HepG2 (cell line): ENCODE measurements at regions not wholly inside any gene's neighbourhood (a gene's known extent, or its start where the extent isn't known, plus 50 kb on each side); places are given as distances from the start of the nearest gene placed in this dataset.

Experiments
- ATAC-seq: fragments of 200-7000 bp; cut with Tn5 transposase; 3 replicates; pipeline ENCODE4 v1.9.1; 2020; ENCODE audit warnings: mild to moderate bottlenecking, moderate library complexity
- BruUV-seq: library from RNA; stranded (reverse); fragments of 400-500 nt; replicated peaks from 2 replicates; lab custom pipeline; 2021; lab: Mats Ljungman, UMichigan
- CTCF ChIA-PET: fragments of 300-600 bp; formaldehyde crosslinking; extraction: SDS; loops from one replicate; lab custom pipeline; 2021; ENCODE audit warnings: low total read pairs, inconsistent platforms, low intra/inter-chr PET ratio; lab: Yijun Ruan, JAX
- POLR2A ChIA-PET: fragments of 350-600 bp; sonication (Branson Sonifier 250); formaldehyde crosslinking; loops from one replicate; lab custom pipeline; 2020; ENCODE audit warnings: antibody characterized with exemption, inconsistent platforms; lab: Yijun Ruan, JAX
- DNase-seq: peaks from one replicate; pipeline ENCODE4 v3.0.0-alpha.2; 2015; ENCODE audit warnings: low spot score
- FAIRE-seq: peaks from 3 replicates; lab custom pipeline; 2011; peaks lifted over from hg19 to GRCh38; lab: Jason Lieb, UNC
- H2AFZ ChIP-seq: one replicate; pipeline ENCODE4 v1.6.1; 2011; ENCODE audit warnings: low read length, inconsistent platforms
- H3K27ac ChIP-seq: fragments of 300-600 bp; 3 replicates; pipeline ENCODE4 v1.8.0; 2011; ENCODE audit warnings: mixed run types, mild to moderate bottlenecking, mixed read lengths, low read length, inconsistent platforms; ENCODE audit not compliant: insufficient read depth; ENCODE audit errors: extremely low read length
- H3K27me3 ChIP-seq, 2 experiments: fragments of 200-600 bp in 1 of 2; 2 replicates in 1 of 2; 3 replicates in 1 of 2; pipeline versions ENCODE4 v1.6.0 to v1.8.0; 2011; ENCODE audit warnings: low read length in 2 of 2, mild to moderate bottlenecking in 2 of 2, moderate library complexity in 2 of 2, inconsistent platforms in 1 of 2; ENCODE audit not compliant: insufficient read depth in 2 of 2, control insufficient read depth in 1 of 2
- H3K36me3 ChIP-seq, 2 experiments: fragments of 200-600 bp in 1 of 2; replicated peaks in 1 of 2; 2 replicates in 1 of 2; 3 replicates in 1 of 2; pipeline versions ENCODE4 v1.5.1 to v1.8.0; 2011; ENCODE audit warnings: low read length in 2 of 2, inconsistent platforms in 1 of 2; ENCODE audit not compliant: insufficient read depth in 2 of 2, control insufficient read depth in 1 of 2
- H3K4me1 ChIP-seq: 2 replicates; pipeline ENCODE4 v1.5.1; 2012; ENCODE audit warnings: low read length, inconsistent platforms; ENCODE audit not compliant: insufficient read depth
- H3K4me2 ChIP-seq: 2 replicates; pipeline ENCODE4 v1.6.0; 2011; ENCODE audit warnings: low read depth, low read length, inconsistent platforms
- H3K4me3 ChIP-seq, 3 experiments: fragments of 200-600 bp in 1 of 3; sonication (generic), shearing (Covaris generic) in 1 of 3; replicated peaks in 1 of 3; 2 replicates each; pipeline ENCODE4 v1.5.1; 2011 to 2016; ENCODE audit warnings: low read length in 3 of 3, inconsistent platforms in 2 of 3, low read depth in 2 of 3, mild to moderate bottlenecking in 2 of 3, control low read depth in 1 of 3, mixed read lengths in 1 of 3; ENCODE audit not compliant: insufficient read depth in 1 of 3
- H3K79me2 ChIP-seq: one replicate; pipeline ENCODE4 v1.6.1; 2011; ENCODE audit warnings: low read length, inconsistent platforms; ENCODE audit not compliant: insufficient read depth
- H3K9ac ChIP-seq: 2 replicates; pipeline ENCODE4 v1.6.0; 2011; ENCODE audit warnings: mild to moderate bottlenecking, low read depth, low read length, inconsistent platforms; ENCODE audit not compliant: insufficient read depth
- H3K9me3 ChIP-seq: 2 replicates; pipeline ENCODE4 v1.5.1; 2012; ENCODE audit warnings: mild to moderate bottlenecking, low read length
- H4K20me1 ChIP-seq: 2 replicates; pipeline ENCODE4 v1.6.0; 2011; ENCODE audit warnings: inconsistent platforms, mild to moderate bottlenecking, low read length, moderate library complexity; ENCODE audit not compliant: insufficient read depth
- CAMTA2 ChIP-seq: sonication (generic); formaldehyde crosslinking; IDR thresholded peaks from 2 replicates; pipeline ENCODE4 v1.4.0; 2020; ENCODE audit warnings: mild to moderate bottlenecking, missing genetic modification reagents, borderline replicate concordance
- CTCF ChIP-seq: sonication (generic); formaldehyde crosslinking; IDR thresholded peaks from 2 replicates; pipeline ENCODE4 v1.5.0; 2020; ENCODE audit warnings: mild to moderate bottlenecking, missing genetic modification reagents, moderate library complexity
- ESRRA ChIP-seq: sonication (generic); formaldehyde crosslinking; IDR thresholded peaks from 2 replicates; pipeline ENCODE4 v1.5.1; 2020; ENCODE audit warnings: mild to moderate bottlenecking, low read depth, missing genetic modification reagents
- FOSL2 ChIP-seq: sonication (generic); formaldehyde crosslinking; IDR thresholded peaks from 2 replicates; pipeline ENCODE4 v1.4.0; 2020; ENCODE audit warnings: missing genetic modification reagents
- HDAC2 ChIP-seq: sonication (generic); formaldehyde crosslinking; IDR thresholded peaks from 2 replicates; pipeline ENCODE4 v1.4.0; 2020; ENCODE audit warnings: missing genetic modification reagents
- NBN ChIP-seq: fragments of 450-650 bp; conservative IDR thresholded peaks from 2 replicates; pipeline ENCODE4 v1.6.1; 2017
- NONO ChIP-seq, 2 experiments: fragments of 450-650 bp in 1 of 2; sonication (generic) in 1 of 2; formaldehyde crosslinking in 1 of 2; IDR thresholded peaks in 1 of 2; conservative IDR thresholded peaks in 1 of 2; 2 replicates each; pipeline versions ENCODE4 v1.6.1 to v1.8.0; 2017 to 2022; ENCODE audit warnings: mild to moderate bottlenecking in 1 of 2, missing genetic modification reagents in 1 of 2, moderate library complexity in 1 of 2
- PITX1 ChIP-seq: sonication (generic); formaldehyde crosslinking; IDR thresholded peaks from 2 replicates; pipeline ENCODE4 v1.5.1; 2020; ENCODE audit warnings: mild to moderate bottlenecking, missing genetic modification reagents
- SKI ChIP-seq: fragments of 450-650 bp; IDR thresholded peaks from one replicate; pipeline ENCODE4 v1.6.1; 2018; ENCODE audit warnings: mild to moderate bottlenecking; ENCODE audit not compliant: partially characterized antibody
- STAG1 ChIP-seq: sonication (generic); formaldehyde crosslinking; IDR thresholded peaks from 2 replicates; pipeline ENCODE4 v1.4.0; 2020; ENCODE audit warnings: missing genetic modification reagents
- ZNF33A ChIP-seq: sonication (generic); formaldehyde crosslinking; IDR thresholded peaks from 2 replicates; pipeline ENCODE4 v1.5.1; 2020; ENCODE audit warnings: missing genetic modification reagents, mild to moderate bottlenecking, moderate library complexity, borderline replicate concordance
- WGBS: methylation state at CpG from one replicate; pipeline ENCODE4 v1.1.6; 2017; ENCODE audit warnings: low lambda C conversion rate; 5-methylcytosine and 5-hydroxymethylcytosine counted together
- in situ Hi-C: cut with HindIII; loops from 2 replicates; pipeline ENCODE4 v1.10.0; 2017; ENCODE audit warnings: low pct_unique_long_range_greater_than_20kb; ENCODE audit not compliant: extremely low pct_ligation_motif_present
- intact Hi-C: fragments of 100-400 bp; cut with micrococcal nuclease; formaldehyde crosslinking; loops from one replicate; pipeline ENCODE4 v1.10.0; 2022; ENCODE audit not compliant: unreplicated experiment

- CTCF ChIA-PET, result no interaction called here
- no peak overlapping the region for H3K27ac ChIP-seq
These were observed 127.0 kb upstream of the PALM2AKAP2 start for GRCh38 chr9:109652971-109653370.

More at GRCh38 chr9:109652971-109653370, 127.0 kb upstream of the PALM2AKAP2 start:
- no peaks in the 10 kb centered on the region for H3K79me2 ChIP-seq
- no peak overlapping the region for H3K4me3 ChIP-seq
- WGBS, result 2% methylated on average over 4 of the region's 4 CpGs
- H3K4me1 ChIP-seq, result no peaks in the 10 kb centered on the region
- H3K9ac ChIP-seq, result no peak overlapping the region
- FAIRE-seq (no peak), ATAC-seq (peak; percentile 54; the same call in 1 of the 3 replicates), DNase-seq (peak; percentile 5)
- no peak overlapping the region for H3K4me2 ChIP-seq
- H3K27me3 ChIP-seq, result no peaks in the 10 kb centered on the region
- POLR2A ChIA-PET, result no interaction called here
- H3K9me3 ChIP-seq, result no peaks in the 10 kb centered on the region
- no TSS peak for BruUV-seq
- intact Hi-C loops (no loop called here), in situ Hi-C loops (no loop called here)
- no peak overlapping the region for H2AFZ ChIP-seq
- TF ChIP-seq STAG1 (CRISPR knock-in tag) (peak; percentile 46), CAMTA2 (CRISPR knock-in tag) (no peak), NONO (IDR thresholded peaks at IDR 0.05) (no peak), NONO (CRISPR knock-in tag; conservative IDR thresholded peaks at IDR 0.05) (no peak), FOSL2 (CRISPR knock-in tag) (peak; percentile 45), PITX1 (CRISPR knock-in tag) (no peak), ZNF33A (CRISPR knock-in tag) (no peak), CTCF (peak; percentile 30; the same call in 1 of the 2 replicates), SKI (no peak), HDAC2 (CRISPR knock-in tag) (no peak), NBN (no peak), ESRRA (no peak)
- H4K20me1 ChIP-seq, result no peaks in the 10 kb centered on the region
- H3K36me3 ChIP-seq, result no peaks in the 10 kb centered on the region
